BLaER1 treated with 17β-estradiol and CSF1 and Interleukin-3, amounts not matched to agents 10 nM and 100 nM (cell line): ENCODE measurements at regions not wholly inside any gene's neighbourhood (a gene's known extent, or its start where the extent isn't known, plus 50 kb on each side); places are given as distances from the start of the nearest gene placed in this dataset.
A peak's percentile ranks its signal among the peaks of the same experiment; 100 is the strongest.

Source experiments
- H3K27ac ChIP-seq, 11 experiments: shearing (Covaris generic); formaldehyde crosslinking; 2 replicates each; pipeline ENCODE4 v1.8.1; 2022
- H3K27me3 ChIP-seq, 11 experiments: shearing (Covaris generic); formaldehyde crosslinking; 2 replicates each; pipeline ENCODE4 v1.8.1; 2022
- H3K36me3 ChIP-seq, 11 experiments: shearing (Covaris generic); formaldehyde crosslinking; 2 replicates each; pipeline ENCODE4 v1.8.1; 2022
- H3K4me1 ChIP-seq, 10 experiments: shearing (Covaris generic); formaldehyde crosslinking; 2 replicates each; pipeline ENCODE4 v1.8.1; 2022
- H3K4me2 ChIP-seq, 11 experiments: shearing (Covaris generic); formaldehyde crosslinking; 2 replicates each; pipeline ENCODE4 v1.8.1; 2022
- H3K4me3 ChIP-seq, 10 experiments: shearing (Covaris generic); formaldehyde crosslinking; 2 replicates each; pipeline ENCODE4 v1.8.1; 2022
- H3K9ac ChIP-seq, 11 experiments: shearing (Covaris generic); formaldehyde crosslinking; 2 replicates each; pipeline ENCODE4 v1.8.1; 2022
- H3K9me3 ChIP-seq, 11 experiments: shearing (Covaris generic); formaldehyde crosslinking; replicated peaks in 1 of 11; 2 replicates each; pipeline ENCODE4 v1.8.1; 2022
- H4K20me1 ChIP-seq, 11 experiments: shearing (Covaris generic); formaldehyde crosslinking; 2 replicates each; pipeline ENCODE4 v1.8.1; 2022
- Cebpa-rat ChIP-seq, 11 experiments: shearing (Covaris generic); IDR thresholded peaks; 2 replicates each; pipeline ENCODE4 v1.8.1; 2022

DNA sequence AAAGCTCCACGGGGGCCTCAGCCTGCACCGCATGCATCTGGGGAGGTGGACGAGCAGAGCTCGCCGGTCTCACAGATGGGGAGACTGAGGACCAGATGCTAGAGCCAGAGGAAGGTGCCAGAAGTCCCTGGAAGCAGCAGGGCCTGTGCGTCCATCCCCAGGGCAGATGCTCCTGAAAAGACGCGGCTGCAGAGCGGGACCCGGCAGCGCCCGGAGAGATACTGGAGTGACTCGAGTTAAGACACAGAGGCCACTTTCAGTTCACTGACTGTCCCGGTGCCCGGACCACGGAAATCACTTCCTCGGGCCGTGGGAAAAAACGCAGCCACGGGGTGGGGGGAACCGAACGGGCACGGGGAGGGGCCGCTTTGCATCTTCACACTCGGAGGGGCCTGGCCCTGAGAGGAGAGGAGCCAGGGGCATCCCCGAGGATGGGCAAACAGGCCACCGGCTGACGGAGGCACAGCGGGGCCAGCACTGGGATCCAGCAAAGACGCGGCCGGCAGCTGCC, 85.4 kb downstream of the FOXL3 start:
- no peak for TF ChIP-seq Cebpa-rat (IDR thresholded peaks at IDR 0.05)
- H3K4me3 ChIP-seq, result no peak overlapping the region
- peaks cover 8 to 79% (median 17%) of the 10 kb centered on the region in 11 experiments; a peak in 20 of 22 replicates for H3K27me3 ChIP-seq
- peaks cover 37 to 91% (median 80%) of the 10 kb centered on the region in 10 experiments for H3K4me1 ChIP-seq
- H3K36me3 ChIP-seq, result no peaks in the 10 kb centered on the region
- H3K9ac ChIP-seq, result peak overlapping the region in 2 of 11 experiments; percentile 29; a peak in 2 of 22 replicates
- H3K27ac ChIP-seq, result no peak overlapping the region
- peak overlapping the region in 10 of 11 experiments; percentile 19 to 99 (median 75); a peak in 18 of 22 replicates for H3K4me2 ChIP-seq
- H4K20me1 ChIP-seq, result peaks cover 0 to 32% (median 0%) of the 10 kb centered on the region in 11 experiments; a peak in 4 of 22 replicates
- H3K9me3 ChIP-seq, result no peaks in the 10 kb centered on the region

DNA sequence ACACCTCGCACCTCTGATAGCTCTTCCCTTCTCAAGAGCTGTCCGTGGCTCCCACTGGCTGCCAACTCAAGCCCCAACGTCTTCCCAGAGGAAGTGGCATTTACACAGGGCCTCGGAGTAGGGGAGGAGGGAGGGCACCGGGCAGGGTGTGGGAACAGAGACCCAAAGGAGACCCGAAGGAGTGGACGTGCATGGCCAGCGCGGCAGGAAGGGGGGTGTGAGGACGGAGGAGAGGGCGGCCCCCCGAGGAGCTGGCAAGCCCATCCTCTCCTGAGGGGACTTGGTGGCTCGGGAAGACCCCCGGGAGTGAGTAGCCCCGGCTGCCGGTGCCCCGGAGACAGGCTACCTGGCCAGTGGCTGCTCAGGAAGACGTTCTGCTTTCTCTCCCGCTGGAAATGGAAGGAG, 85.9 kb downstream of the FOXL3 start:
- Histone ChIP-seq H3K27me3 (peaks cover 8 to 82% (median 17%) of the 10 kb centered on the region in 11 experiments; a peak in 20 of 22 replicates), H3K4me1 (peaks cover 40 to 95% (median 83%) of the 10 kb centered on the region in 10 experiments), H3K9ac (no peak overlapping the region), H3K27ac (no peak overlapping the region), H3K36me3 (no peaks in the 10 kb centered on the region), H3K4me2 (peak overlapping the region; percentile 13 to 99 (median 73); a peak in 18 of 22 replicates), H3K9me3 (no peaks in the 10 kb centered on the region), H4K20me1 (peaks cover 0 to 32% (median 0%) of the 10 kb centered on the region in 11 experiments; a peak in 4 of 22 replicates), H3K4me3 (no peak overlapping the region)
- TF ChIP-seq Cebpa-rat (IDR thresholded peaks at IDR 0.05), result no peak

DNA sequence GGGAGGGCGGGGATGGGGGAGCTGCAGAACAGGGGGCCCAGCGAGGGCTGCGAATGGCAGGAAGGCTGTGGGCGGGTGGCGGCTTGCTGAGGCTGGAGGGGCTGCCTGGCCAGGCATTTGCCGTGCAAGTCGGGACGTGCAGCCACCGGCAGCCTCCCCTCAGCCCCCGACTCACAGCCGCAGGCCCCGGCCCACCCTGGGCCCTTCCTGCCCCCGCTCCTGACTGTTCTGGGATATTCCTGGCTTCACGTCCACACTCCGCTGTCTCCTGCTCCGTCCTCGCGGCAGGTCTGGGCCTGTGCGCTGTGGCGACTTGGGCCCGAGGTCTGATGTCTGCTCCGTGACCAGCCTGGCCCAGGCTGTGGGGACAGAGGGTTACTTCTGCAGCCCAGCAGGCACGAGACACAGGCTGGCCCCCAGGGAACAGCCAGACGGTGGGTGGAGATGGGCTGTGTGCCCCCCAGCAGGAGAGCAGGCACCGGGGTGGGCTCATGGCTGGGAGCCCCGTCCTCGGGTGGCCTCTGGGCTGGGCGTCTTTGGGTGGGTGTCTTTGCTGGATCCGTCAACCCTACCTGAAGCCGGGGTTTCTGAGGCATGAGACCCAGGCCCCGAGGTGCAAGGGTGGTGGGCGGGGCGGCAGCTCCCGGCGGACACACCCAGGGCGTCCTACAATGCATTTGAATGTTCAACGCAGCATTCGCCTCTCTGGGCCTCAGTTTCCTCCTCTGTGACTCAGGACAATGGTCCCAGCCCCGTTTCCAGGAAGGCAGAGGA, 86.5 kb downstream of the FOXL3 start:
- peaks cover 0 to 31% (median 0%) of the 10 kb centered on the region in 11 experiments; a peak in 4 of 22 replicates for H4K20me1 ChIP-seq
- peaks cover 0 to 1% (median 0%) of the 10 kb centered on the region in 11 experiments; a peak in 1 of 22 replicates for H3K9me3 ChIP-seq
- H3K4me3 ChIP-seq, result no peak overlapping the region
- H3K4me1 ChIP-seq, result peaks cover 46 to 98% (median 87%) of the 10 kb centered on the region in 10 experiments
- no peak for TF ChIP-seq Cebpa-rat (IDR thresholded peaks at IDR 0.05)
- H3K27ac ChIP-seq, result no peak overlapping the region
- no peak overlapping the region for H3K9ac ChIP-seq
- H3K27me3 ChIP-seq, result peaks cover 8 to 87% (median 17%) of the 10 kb centered on the region in 11 experiments; a peak in 20 of 22 replicates
- H3K4me2 ChIP-seq, result peak overlapping the region in 10 of 11 experiments; percentile 19 to 99 (median 75); a peak in 18 of 22 replicates
- H3K36me3 ChIP-seq, result no peaks in the 10 kb centered on the region

GRCh38 chr7:377080-378040, 87.4 kb downstream of the FOXL3 start:
- peaks cover 8 to 79% (median 17%) of the 10 kb centered on the region in 11 experiments; a peak in 20 of 22 replicates for H3K27me3 ChIP-seq
- H3K4me1 ChIP-seq, result peaks cover 55 to 98% (median 87%) of the 10 kb centered on the region in 10 experiments
- peaks cover 0 to 30% (median 0%) of the 10 kb centered on the region in 11 experiments; a peak in 4 of 22 replicates for H4K20me1 ChIP-seq
- H3K36me3 ChIP-seq, result no peaks in the 10 kb centered on the region
- no peak overlapping the region for H3K27ac ChIP-seq
- H3K9me3 ChIP-seq, result peaks cover 0 to 5% (median 0%) of the 10 kb centered on the region in 11 experiments; a peak in 1 of 22 replicates
- no peak overlapping the region for H3K4me3 ChIP-seq
- no peak for TF ChIP-seq Cebpa-rat (IDR thresholded peaks at IDR 0.05)
- no peak overlapping the region for H3K9ac ChIP-seq
- H3K4me2 ChIP-seq, result peak overlapping the region in 9 of 11 experiments; percentile 39 to 99 (median 77); a peak in 16 of 22 replicates

DNA sequence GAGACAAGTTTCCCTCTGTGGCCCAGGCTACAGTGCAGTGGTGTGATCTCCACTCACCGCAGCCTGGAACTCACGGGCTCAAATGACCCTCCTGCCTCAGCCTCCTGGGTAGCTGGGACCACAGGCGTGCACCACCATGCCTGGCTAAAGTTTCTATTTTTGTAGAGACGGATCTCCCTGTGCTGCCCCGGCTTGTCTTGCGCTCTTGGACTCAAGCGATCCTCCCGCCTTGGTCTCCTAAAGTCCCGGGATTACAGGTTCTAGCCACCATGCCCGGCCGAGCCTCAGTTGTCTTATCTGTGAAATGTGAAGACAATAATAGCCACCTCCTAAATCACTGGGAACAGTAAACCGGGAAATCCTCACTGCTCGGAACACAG, 88.1 kb downstream of the FOXL3 start:
- Histone ChIP-seq H3K9me3 (peaks cover 0 to 5% (median 0%) of the 10 kb centered on the region in 11 experiments; a peak in 4 of 22 replicates), H3K4me3 (no peak overlapping the region), H3K4me2 (peak overlapping the region in 6 of 11 experiments; percentile 89 to 99 (median 98); a peak in 9 of 22 replicates), H3K27ac (no peak overlapping the region), H3K36me3 (no peaks in the 10 kb centered on the region), H3K9ac (no peak overlapping the region), H3K27me3 (peaks cover 8 to 72% (median 17%) of the 10 kb centered on the region in 11 experiments; a peak in 20 of 22 replicates), H4K20me1 (peaks cover 0 to 28% (median 0%) of the 10 kb centered on the region in 11 experiments; a peak in 4 of 22 replicates), H3K4me1 (peaks cover 55 to 96% (median 87%) of the 10 kb centered on the region in 10 experiments)
- no peak for TF ChIP-seq Cebpa-rat (IDR thresholded peaks at IDR 0.05)

DNA sequence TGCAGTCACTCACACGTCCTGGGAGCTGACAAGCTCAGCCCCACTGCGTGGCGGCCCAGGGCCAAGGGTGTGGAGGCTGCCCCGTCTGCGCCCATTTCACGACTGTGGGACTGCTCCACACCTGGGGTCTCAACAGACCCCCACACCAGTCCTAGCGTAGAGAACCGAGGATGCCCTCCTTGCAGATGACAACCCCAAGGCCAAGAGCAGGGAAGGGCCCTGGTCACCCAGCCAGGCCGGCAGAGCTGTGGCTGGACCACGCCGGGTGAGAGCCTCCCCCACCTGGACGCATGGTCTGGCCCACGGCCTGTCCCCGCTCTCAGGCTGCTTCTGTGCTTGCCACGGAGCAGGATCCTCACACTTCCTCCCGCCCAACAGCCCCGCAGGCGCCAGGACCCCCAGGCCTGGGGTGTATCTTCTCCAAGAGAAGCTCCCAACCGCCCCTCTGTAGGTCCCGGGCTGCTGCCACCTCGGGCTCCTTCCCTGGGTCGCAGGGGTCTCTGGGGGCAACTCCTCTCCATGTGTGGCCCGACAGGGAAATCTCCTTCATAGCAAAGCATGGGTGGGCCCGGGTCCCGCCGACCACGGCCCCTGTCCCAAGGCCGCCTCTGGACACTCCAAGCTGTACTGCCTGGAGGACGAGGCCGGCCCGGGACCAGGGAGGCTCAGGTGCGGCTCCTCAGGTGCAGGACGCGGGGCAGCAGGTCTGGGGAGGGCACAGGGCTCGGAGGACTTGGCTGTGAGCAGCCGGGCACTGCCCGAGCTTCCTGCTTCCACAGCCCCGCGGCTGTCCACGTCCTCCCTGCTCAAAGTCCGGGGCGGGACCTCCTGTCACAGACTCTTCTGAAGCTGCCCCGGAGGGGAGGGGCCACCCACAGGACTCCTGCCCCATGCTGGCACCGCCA, 88.8 kb downstream of the FOXL3 start:
- H3K4me3 ChIP-seq, result peak overlapping the region; percentile 34 to 66 (median 44); a peak in 19 of 20 replicates
- H4K20me1 ChIP-seq, result peaks cover 0 to 23% (median 0%) of the 10 kb centered on the region in 11 experiments; a peak in 3 of 22 replicates
- no peaks in the 10 kb centered on the region for H3K36me3 ChIP-seq
- peak overlapping the region in 10 of 11 experiments; percentile 0 to 61 (median 42); a peak in 13 of 22 replicates for H3K9ac ChIP-seq
- H3K4me1 ChIP-seq, result peaks cover 53 to 89% (median 81%) of the 10 kb centered on the region in 10 experiments
- no peak for TF ChIP-seq Cebpa-rat (IDR thresholded peaks at IDR 0.05)
- H3K4me2 ChIP-seq, result peak overlapping the region; percentile 90 to 99 (median 99)
- H3K27me3 ChIP-seq, result peaks cover 8 to 65% (median 17%) of the 10 kb centered on the region in 11 experiments; a peak in 20 of 22 replicates
- H3K9me3 ChIP-seq, result peaks cover 3 to 10% (median 7%) of the 10 kb centered on the region in 11 experiments; a peak in 21 of 22 replicates
- H3K27ac ChIP-seq, result peak overlapping the region in 5 of 11 experiments; percentile 27 to 52 (median 33); a peak in 7 of 22 replicates

- H3K36me3 ChIP-seq, result no peaks in the 10 kb centered on the region
- peaks cover 53 to 81% (median 74%) of the 10 kb centered on the region in 10 experiments for H3K4me1 ChIP-seq
- peak overlapping the region; percentile 34 to 66 (median 44) for H3K4me3 ChIP-seq
- peak overlapping the region; percentile 90 to 99 (median 99) for H3K4me2 ChIP-seq
- H3K27ac ChIP-seq, result peak overlapping the region in 6 of 11 experiments; percentile 27 to 52 (median 38); a peak in 8 of 22 replicates
- H3K27me3 ChIP-seq, result peaks cover 8 to 59% (median 17%) of the 10 kb centered on the region in 11 experiments; a peak in 20 of 22 replicates
- peak overlapping the region in 10 of 11 experiments; percentile 0 to 61 (median 46); a peak in 16 of 22 replicates for H3K9ac ChIP-seq
- peaks cover 0 to 18% (median 0%) of the 10 kb centered on the region in 11 experiments; a peak in 3 of 22 replicates for H4K20me1 ChIP-seq
- H3K9me3 ChIP-seq, result peaks cover 11 to 18% (median 15%) of the 10 kb centered on the region in 11 experiments
- no peak for TF ChIP-seq Cebpa-rat (IDR thresholded peaks at IDR 0.05)
Measured at GRCh38 chr7:379456-380138, 89.6 kb downstream of the FOXL3 start.
